ENCODE measurements at regions not wholly inside any gene's neighbourhood (a gene's known extent, or its start where the extent isn't known, plus 50 kb on each side); places are given as distances from the start of the nearest gene placed in this dataset.

- peaks cover 7 to 8% of the 10 kb centered on the region in 2 experiments; a peak in 4 of 5 replicates for H3K9me3 Mint-ChIP-seq
- H2AFZ ChIP-seq (ENCODE audit: low read length), result no peak overlapping the region
- no peaks in the 10 kb centered on the region for H3K79me1 ChIP-seq (ENCODE audit: insufficient read depth, low read depth, low read length, poor library complexity, severe bottlenecking)
- no peaks in the 10 kb centered on the region for H3K4me1 Mint-ChIP-seq
- no peak overlapping the region for H2BK12ac ChIP-seq (ENCODE audit: insufficient read length, low read depth, low read length)
- no peaks in the 10 kb centered on the region for H4K20me1 ChIP-seq (ENCODE audit: control insufficient read depth, insufficient read depth, insufficient read length)
- H3K4ac ChIP-seq (ENCODE audit: low read depth, low read length), result no peak overlapping the region
- no peak overlapping the region for H2AK5ac ChIP-seq (ENCODE audit: insufficient read length, low read length)
- no peak overlapping the region for H3K4me2 ChIP-seq (ENCODE audit: insufficient read depth, insufficient read length, low read length)
- H3K79me2 ChIP-seq (ENCODE audit: insufficient read depth, low read length), result no peaks in the 10 kb centered on the region
- no peaks in the 10 kb centered on the region for H3K23me2 ChIP-seq (ENCODE audit: insufficient read length, low read depth, low read length, poor library complexity, severe bottlenecking)
- no peak overlapping the region for H2BK120ac ChIP-seq (ENCODE audit: low read depth, low read length, poor library complexity, severe bottlenecking)
- H4K5ac ChIP-seq (ENCODE audit: insufficient read length, low read depth, low read length), result no peak overlapping the region
- H3K4me1 ChIP-seq (ENCODE audit: insufficient read depth, low read length), result no peaks in the 10 kb centered on the region
- WGBS (ENCODE audit: extremely low coverage, insufficient read length, low lambda C conversion rate), result no CpG with 5 or more reads among the region's 3 CpGs
- TF ChIP-seq CTCF (conservative IDR thresholded peaks at IDR 0.05), result no peak
- no peak overlapping the region for H3K23ac ChIP-seq (ENCODE audit: insufficient read length, low read depth, low read length)
- no peak overlapping the region for H3T11ph ChIP-seq (ENCODE audit: low read length)
- no peak overlapping the region for H3K27ac ChIP-seq (ENCODE audit: insufficient read length, low read depth, low read length)
- no peak overlapping the region for H3K14ac ChIP-seq (ENCODE audit: insufficient read depth, low read length)
- H3K18ac ChIP-seq (ENCODE audit: insufficient read length, low read depth, low read length), result no peak overlapping the region
- H4K91ac ChIP-seq (ENCODE audit: insufficient read length, low read depth, low read length), result no peak overlapping the region
- no peak overlapping the region for H3K56ac ChIP-seq (ENCODE audit: insufficient read length, low read depth, low read length)
- no peaks in the 10 kb centered on the region for H3K9me3 ChIP-seq (ENCODE audit: control insufficient read depth, low read depth, low read length)
- H3K27ac Mint-ChIP-seq, result no peak overlapping the region
- H3K27me3 ChIP-seq (ENCODE audit: insufficient read depth, low read length), result no peaks in the 10 kb centered on the region
- H3K27me3 Mint-ChIP-seq (ENCODE audit: low read depth), result no peaks in the 10 kb centered on the region
- H4K8ac ChIP-seq (replicated peaks; ENCODE audit: insufficient read length, low read depth, low read length), result no peak overlapping the region
- H2BK20ac ChIP-seq (ENCODE audit: low read depth, low read length, poor library complexity, severe bottlenecking), result no peak overlapping the region
- no peak for DNase-seq
- H3K36me3 Mint-ChIP-seq (ENCODE audit: insufficient read depth in 1 of 3, low read depth in 3 of 3), result no peaks in the 10 kb centered on the region; a peak in 1 of 7 replicates
- no peak overlapping the region for H2BK15ac ChIP-seq (ENCODE audit: low read depth, low read length)
- H3K9ac ChIP-seq (ENCODE audit: extremely low read depth, insufficient read length, low read length), result no peak overlapping the region
- H2BK5ac ChIP-seq (ENCODE audit: insufficient read length, low read length), result no peak overlapping the region
- no peak overlapping the region for H3K4me3 Mint-ChIP-seq
Observed at GRCh38 chr4:173866322-173867026, 336.4 kb upstream of the HAND2 start.
